MM.1S (cell line): ENCODE measurements at regions not wholly inside any gene's neighbourhood (a gene's known extent, or its start where the extent isn't known, plus 50 kb on each side); places are given as distances from the start of the nearest gene placed in this dataset.

Experiments
- DNase-seq: peaks from one replicate; pipeline ENCODE4 v3.0.0-alpha.2; 2015
- H2AFZ ChIP-seq: fragments of 300-600 bp; sonication (generic); 2 replicates; pipeline ENCODE4 v1.6.0; 2016; ENCODE audit warnings: antibody characterized with exemption, low read length
- H3F3A ChIP-seq: fragments of 300-600 bp; sonication (generic); 2 replicates; pipeline ENCODE4 v1.6.1; 2016; ENCODE audit warnings: mild to moderate bottlenecking, antibody characterized with exemption, low read length, moderate library complexity, mixed read lengths; ENCODE audit not compliant: insufficient read depth
- H3K27ac ChIP-seq: fragments of 300-600 bp; sonication (generic); 2 replicates; pipeline ENCODE4 v1.5.1; 2016; ENCODE audit warnings: mild to moderate bottlenecking, low read length
- H3K27me3 ChIP-seq: fragments of 300-600 bp; sonication (generic); replicated peaks from 2 replicates; pipeline ENCODE4 v1.6.0; 2016; ENCODE audit warnings: low read length; ENCODE audit not compliant: insufficient read depth
- H3K36me3 ChIP-seq: fragments of 300-600 bp; sonication (generic); replicated peaks from 2 replicates; pipeline ENCODE4 v1.6.1; 2016; ENCODE audit warnings: mild to moderate bottlenecking, low read length, mixed read lengths; ENCODE audit not compliant: insufficient read depth
- H3K4me1 ChIP-seq: fragments of 300-600 bp; sonication (generic); 2 replicates; pipeline ENCODE4 v1.6.1; 2016; ENCODE audit warnings: low read length, mixed read lengths
- H3K4me2 ChIP-seq: fragments of 300-600 bp; sonication (generic); 2 replicates; pipeline ENCODE4 v1.6.0; 2016; ENCODE audit warnings: low read depth, low read length
- H3K4me3 ChIP-seq: fragments of 300-600 bp; sonication (generic); 2 replicates; pipeline ENCODE4 v1.5.1; 2016; ENCODE audit warnings: low read length, mixed read lengths
- H3K79me2 ChIP-seq: fragments of 300-600 bp; sonication (generic); 2 replicates; pipeline ENCODE4 v1.6.1; 2016; ENCODE audit warnings: mixed run types, low read length, mixed read lengths
- H3K9ac ChIP-seq: fragments of 300-600 bp; sonication (generic); 2 replicates; pipeline ENCODE4 v1.6.1; 2016; ENCODE audit warnings: low read length, mixed read lengths
- H3K9me2 ChIP-seq: fragments of 300-600 bp; sonication (generic); replicated peaks from 2 replicates; pipeline ENCODE4 v1.6.1; 2016; ENCODE audit warnings: mild to moderate bottlenecking, low read length, mixed read lengths; ENCODE audit not compliant: insufficient read depth
- H3K9me3 ChIP-seq: fragments of 300-600 bp; sonication (generic); replicated peaks from 2 replicates; pipeline ENCODE4 v1.6.1; 2016; ENCODE audit warnings: mild to moderate bottlenecking, low read length, mixed read lengths; ENCODE audit not compliant: insufficient read depth
- H4K20me1 ChIP-seq: fragments of 300-600 bp; sonication (generic); 2 replicates; pipeline ENCODE4 v1.6.1; 2016; ENCODE audit warnings: mild to moderate bottlenecking, low read length, moderate library complexity, mixed read lengths; ENCODE audit not compliant: insufficient read depth
- EZH2 ChIP-seq: fragments of 300-600 bp; sonication (generic); optimal IDR thresholded peaks from 2 replicates; pipeline ENCODE3; 2017; ENCODE audit warnings: low read depth, mild to moderate bottlenecking, antibody characterized with exemption, low read length, mixed read lengths
- EZH2phosphoT487 ChIP-seq: fragments of 300-600 bp; sonication (generic); IDR thresholded peaks from 2 replicates; pipeline ENCODE4 v1.6.1; 2018; ENCODE audit warnings: antibody characterized with exemption, low read length
- TF ChIP-seq, protein P1 (sequence below): fragments of 300-600 bp; sonication (generic); IDR thresholded peaks from 2 replicates; pipeline ENCODE4 v1.5.1; 2016; ENCODE audit warnings: antibody characterized with exemption, low read length, mixed read lengths

DNA sequence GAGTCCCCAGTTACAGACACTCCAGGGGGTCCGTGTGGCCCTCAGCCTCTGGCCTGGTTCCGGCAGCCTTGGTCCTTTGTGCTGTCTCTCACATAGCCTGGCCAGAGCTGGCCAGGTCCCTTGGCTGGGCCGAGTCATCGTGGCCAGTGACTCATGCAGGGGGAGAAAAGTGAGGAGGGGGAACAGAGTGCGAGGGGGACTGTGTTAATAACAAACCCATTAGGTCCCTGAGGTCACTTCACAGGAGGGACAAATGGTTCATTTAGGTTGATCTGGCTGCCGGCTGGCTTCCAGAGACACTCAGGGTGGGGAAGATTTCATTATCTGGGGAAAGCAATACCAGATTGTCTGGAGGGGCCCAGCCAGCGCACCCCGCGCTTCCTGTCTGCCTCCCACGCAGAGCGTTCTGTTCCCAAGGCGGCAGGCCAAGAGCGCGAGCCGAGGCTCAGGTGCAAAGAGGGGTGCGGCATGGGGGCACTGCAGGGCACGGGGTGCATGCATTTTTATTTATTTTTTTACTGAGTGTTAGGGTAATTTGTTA, 223.1 kb downstream of the SEC14L1 start:
- DNase-seq, result no peak
- Histone ChIP-seq H3K79me2 (peaks cover 85% of the 10 kb centered on the region), H3K27ac (no peak overlapping the region), H3K9me2 (no peaks in the 10 kb centered on the region), H3K36me3 (no peaks in the 10 kb centered on the region), H3F3A (peaks cover 21% of the 10 kb centered on the region), H4K20me1 (no peaks in the 10 kb centered on the region), H3K9me3 (no peaks in the 10 kb centered on the region), H3K9ac (no peak overlapping the region), H3K4me2 (no peak overlapping the region), H2AFZ (no peak overlapping the region), H3K27me3 (no peaks in the 10 kb centered on the region), H3K4me1 (peaks cover 32% of the 10 kb centered on the region), H3K4me3 (no peak overlapping the region)
- TF ChIP-seq EZH2 (no peak), EZH2phosphoT487 (no peak)
- TF ChIP-seq, protein P1, sequence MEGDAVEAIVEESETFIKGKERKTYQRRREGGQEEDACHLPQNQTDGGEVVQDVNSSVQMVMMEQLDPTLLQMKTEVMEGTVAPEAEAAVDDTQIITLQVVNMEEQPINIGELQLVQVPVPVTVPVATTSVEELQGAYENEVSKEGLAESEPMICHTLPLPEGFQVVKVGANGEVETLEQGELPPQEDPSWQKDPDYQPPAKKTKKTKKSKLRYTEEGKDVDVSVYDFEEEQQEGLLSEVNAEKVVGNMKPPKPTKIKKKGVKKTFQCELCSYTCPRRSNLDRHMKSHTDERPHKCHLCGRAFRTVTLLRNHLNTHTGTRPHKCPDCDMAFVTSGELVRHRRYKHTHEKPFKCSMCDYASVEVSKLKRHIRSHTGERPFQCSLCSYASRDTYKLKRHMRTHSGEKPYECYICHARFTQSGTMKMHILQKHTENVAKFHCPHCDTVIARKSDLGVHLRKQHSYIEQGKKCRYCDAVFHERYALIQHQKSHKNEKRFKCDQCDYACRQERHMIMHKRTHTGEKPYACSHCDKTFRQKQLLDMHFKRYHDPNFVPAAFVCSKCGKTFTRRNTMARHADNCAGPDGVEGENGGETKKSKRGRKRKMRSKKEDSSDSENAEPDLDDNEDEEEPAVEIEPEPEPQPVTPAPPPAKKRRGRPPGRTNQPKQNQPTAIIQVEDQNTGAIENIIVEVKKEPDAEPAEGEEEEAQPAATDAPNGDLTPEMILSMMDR, result no peak

GRCh38 chr17:77364381-77364911, 223.7 kb downstream of the SEC14L1 start:
- Histone ChIP-seq H3K4me2 (no peak overlapping the region), H3K9ac (no peak overlapping the region), H2AFZ (no peak overlapping the region), H3F3A (peaks cover 22% of the 10 kb centered on the region), H3K9me2 (no peaks in the 10 kb centered on the region), H3K79me2 (peaks cover 85% of the 10 kb centered on the region), H3K4me1 (peaks cover 37% of the 10 kb centered on the region), H4K20me1 (no peaks in the 10 kb centered on the region), H3K36me3 (no peaks in the 10 kb centered on the region), H3K27me3 (no peaks in the 10 kb centered on the region), H3K9me3 (no peaks in the 10 kb centered on the region), H3K27ac (no peak overlapping the region), H3K4me3 (no peak overlapping the region)
- DNase-seq, result no peak
- no peak for TF ChIP-seq EZH2
- no peak for TF ChIP-seq EZH2phosphoT487
- TF ChIP-seq, protein P1, result no peak

GRCh38 chr17:77364941-77365583, 224.3 kb downstream of the SEC14L1 start:
- Histone ChIP-seq H3K79me2 (peaks cover 85% of the 10 kb centered on the region), H3K36me3 (no peaks in the 10 kb centered on the region), H3F3A (peaks cover 26% of the 10 kb centered on the region), H3K4me3 (no peak overlapping the region), H2AFZ (no peak overlapping the region), H3K9ac (no peak overlapping the region), H3K9me3 (no peaks in the 10 kb centered on the region), H4K20me1 (no peaks in the 10 kb centered on the region), H3K27me3 (no peaks in the 10 kb centered on the region), H3K4me2 (no peak overlapping the region), H3K4me1 (peaks cover 43% of the 10 kb centered on the region), H3K9me2 (no peaks in the 10 kb centered on the region), H3K27ac (peak overlapping the region; percentile 78; the same call in 1 of the 2 replicates)
- DNase-seq, result no peak
- TF ChIP-seq, protein P1, result no peak
